Cardiac muscle cell (in vitro differentiated cells and primary cell): ENCODE measurements at regions not wholly inside any gene's neighbourhood (a gene's known extent, or its start where the extent isn't known, plus 50 kb on each side); places are given as distances from the start of the nearest gene placed in this dataset.

Experiments used
- DNase-seq, 2 donors: peaks; one replicate each; pipeline versions ENCODE4 v3.0.0 to v3.0.0-alpha.2; 2010 to 2017; ENCODE audit warnings: low read depth in 1 of 2, low spot score in 1 of 2
- H3K27ac ChIP-seq: fragments of 200-600 bp; sonication (generic); 2 replicates; pipeline ENCODE4 v1.5.1; 2016
- H3K27me3 ChIP-seq: fragments of 200-600 bp; sonication (generic); 2 replicates; pipeline ENCODE4 v1.6.0; 2016; ENCODE audit warnings: control low read depth
- H3K36me3 ChIP-seq: fragments of 200-600 bp; sonication (generic); 2 replicates; pipeline ENCODE4 v1.5.1; 2016; ENCODE audit warnings: control low read depth
- H3K4me1 ChIP-seq: fragments of 200-600 bp; sonication (generic); 2 replicates; pipeline ENCODE4 v1.8.1; 2017; ENCODE audit warnings: low read depth, mild to moderate bottlenecking, mixed run types
- H3K4me3 ChIP-seq: fragments of 200-600 bp; sonication (generic); 2 replicates; pipeline ENCODE4 v1.5.1; 2016; ENCODE audit warnings: mild to moderate bottlenecking
- H3K9me3 ChIP-seq: fragments of 200-600 bp; sonication (generic); 2 replicates; pipeline ENCODE4 v1.5.1; 2017; ENCODE audit warnings: low read depth, mild to moderate bottlenecking, control low read depth
- CTCF ChIP-seq: IDR thresholded peaks from 2 replicates; pipeline ENCODE4 v1.5.1; 2012; ENCODE audit warnings: low read depth, mild to moderate bottlenecking, low read length

GRCh38 chr4:147057611-147058190 is 112.0 kb upstream of the TTC29 start:
- no peak overlapping the region for H3K4me3 ChIP-seq
- no peaks in the 10 kb centered on the region for H3K27me3 ChIP-seq
- no peak overlapping the region for H3K27ac ChIP-seq
- H3K9me3 ChIP-seq = no peaks in the 10 kb centered on the region
- peak in 1 of 2 donors; percentile 62 for DNase-seq
- no peaks in the 10 kb centered on the region for H3K36me3 ChIP-seq
- no peaks in the 10 kb centered on the region for H3K4me1 ChIP-seq
- no peak for TF ChIP-seq CTCF

GRCh38 chr4:147059064-147059731 is 113.5 kb upstream of the TTC29 start:
- no peak for DNase-seq
- Histone ChIP-seq H3K27ac (no peak overlapping the region), H3K4me1 (no peaks in the 10 kb centered on the region), H3K36me3 (no peaks in the 10 kb centered on the region), H3K4me3 (no peak overlapping the region), H3K27me3 (no peaks in the 10 kb centered on the region), H3K9me3 (no peaks in the 10 kb centered on the region)
- TF ChIP-seq CTCF = no peak

GRCh38 chr4:147060151-147060931 is 114.7 kb upstream of the TTC29 start:
- no peak overlapping the region for H3K27ac ChIP-seq
- no peaks in the 10 kb centered on the region for H3K4me1 ChIP-seq
- no peaks in the 10 kb centered on the region for H3K9me3 ChIP-seq
- H3K4me3 ChIP-seq = no peak overlapping the region
- peak in 1 of 2 donors; percentile 42 for DNase-seq
- H3K27me3 ChIP-seq = no peaks in the 10 kb centered on the region
- H3K36me3 ChIP-seq = no peaks in the 10 kb centered on the region
- TF ChIP-seq CTCF = no peak

- Histone ChIP-seq H3K4me3 (no peak overlapping the region), H3K27ac (no peak overlapping the region), H3K36me3 (no peaks in the 10 kb centered on the region), H3K27me3 (no peaks in the 10 kb centered on the region), H3K9me3 (no peaks in the 10 kb centered on the region), H3K4me1 (no peaks in the 10 kb centered on the region)
- DNase-seq = no peak
- no peak for TF ChIP-seq CTCF
Measured at GRCh38 chr4:147064856-147065255, 119.2 kb upstream of the TTC29 start.

GRCh38 chr4:147068564-147068963 is 122.9 kb upstream of the TTC29 start:
- no peak overlapping the region for H3K27ac ChIP-seq
- H3K36me3 ChIP-seq = no peaks in the 10 kb centered on the region
- DNase-seq = no peak
- H3K4me1 ChIP-seq = no peaks in the 10 kb centered on the region
- H3K27me3 ChIP-seq = no peaks in the 10 kb centered on the region
- TF ChIP-seq CTCF = no peak
- no peak overlapping the region for H3K4me3 ChIP-seq
- no peaks in the 10 kb centered on the region for H3K9me3 ChIP-seq
